IMR-90 (cell line): ENCODE measurements at regions not wholly inside any gene's neighbourhood (a gene's known extent, or its start where the extent isn't known, plus 50 kb on each side); places are given as distances from the start of the nearest gene placed in this dataset.

Experiments
- ATAC-seq: fragments of 200-7000 bp; cut with Tn5 transposase; 2 replicates; pipeline ENCODE4 v1.9.1; 2020; ENCODE audit warnings: low read depth, mild to moderate bottlenecking, moderate library complexity
- BruUV-seq: library from RNA; stranded (reverse); fragments of 400-500 nt; replicated peaks from 2 replicates; lab custom pipeline; 2021; lab: Mats Ljungman, UMichigan
- CTCF ChIA-PET: fragments of 300-600 bp; formaldehyde crosslinking; extraction: SDS; loops from one replicate; lab custom pipeline; 2021; ENCODE audit warnings: antibody characterized with exemption; lab: Yijun Ruan, JAX
- POLR2A ChIA-PET: fragments of 300-600 bp; sonication (Branson Sonifier 250); formaldehyde crosslinking; loops from one replicate; lab custom pipeline; 2022; ENCODE audit warnings: antibody characterized with exemption; ENCODE audit not compliant: unreplicated experiment; lab: Charles Lee
- DNase-seq: peaks from one replicate; pipeline ENCODE4 v3.0.0; 2013
- H2AFZ ChIP-seq: replicated peaks from 2 replicates; pipeline ENCODE3; 2013; ENCODE audit warnings: low read length, mild to moderate bottlenecking; ENCODE audit not compliant: poor library complexity
- H2AK5ac ChIP-seq: 2 replicates; pipeline ENCODE4 v1.6.1; 2013; ENCODE audit warnings: low read depth, low read length, inconsistent platforms
- H2AK9ac ChIP-seq: replicated peaks from 2 replicates; pipeline ENCODE3; 2013; ENCODE audit warnings: mild to moderate bottlenecking, low read depth, low read length, moderate library complexity; ENCODE audit not compliant: poor library complexity
- H2BK120ac ChIP-seq: 2 replicates; pipeline ENCODE4 v1.6.1; 2013; ENCODE audit warnings: low read depth, low read length, inconsistent platforms
- H2BK15ac ChIP-seq: 3 replicates; pipeline ENCODE4 v1.6.1; 2013; ENCODE audit warnings: low read depth, low read length, inconsistent platforms
- H2BK20ac ChIP-seq: 2 replicates; pipeline ENCODE4 v1.6.1; 2013; ENCODE audit warnings: low read depth, mild to moderate bottlenecking, inconsistent platforms, low read length, moderate library complexity
- H2BK5ac ChIP-seq: 2 replicates; pipeline ENCODE4 v1.6.1; 2013; ENCODE audit warnings: mild to moderate bottlenecking, low read depth, low read length, inconsistent platforms; ENCODE audit not compliant: poor library complexity, severe bottlenecking
- H3K14ac ChIP-seq: replicated peaks from 2 replicates; pipeline ENCODE4 v1.6.1; 2013; ENCODE audit warnings: low read depth, low read length, inconsistent platforms
- H3K18ac ChIP-seq: 2 replicates; pipeline ENCODE4 v1.6.1; 2013; ENCODE audit warnings: low read depth, low read length, control low read depth
- H3K23ac ChIP-seq: 2 replicates; pipeline ENCODE4 v1.6.1; 2013; ENCODE audit warnings: low read depth, low read length, inconsistent platforms
- H3K27ac ChIP-seq: 2 replicates; pipeline ENCODE4 v1.5.1; 2013; ENCODE audit warnings: mild to moderate bottlenecking, control low read depth, low read length; ENCODE audit not compliant: insufficient read depth
- H3K27me3 ChIP-seq: 2 replicates; pipeline ENCODE4 v1.6.1; 2013; ENCODE audit warnings: low read length; ENCODE audit not compliant: control insufficient read depth, insufficient read depth
- H3K36me3 ChIP-seq: 2 replicates; pipeline ENCODE4 v1.6.1; 2013; ENCODE audit warnings: low read length, mixed read lengths; ENCODE audit not compliant: control insufficient read depth, insufficient read depth
- H3K4ac ChIP-seq: 2 replicates; pipeline ENCODE4 v1.6.1; 2013; ENCODE audit warnings: low read depth, low read length, inconsistent platforms
- H3K4me1 ChIP-seq: 2 replicates; pipeline ENCODE4 v1.6.1; 2013; ENCODE audit warnings: low read length, mixed read lengths; ENCODE audit not compliant: control insufficient read depth, insufficient read depth
- H3K4me2 ChIP-seq: 2 replicates; pipeline ENCODE4 v1.6.1; 2013; ENCODE audit warnings: low read depth, mild to moderate bottlenecking, control low read depth, low read length, moderate library complexity
- H3K4me3 ChIP-seq: 2 replicates; pipeline ENCODE4 v1.5.1; 2013; ENCODE audit warnings: low read depth, mild to moderate bottlenecking, control low read depth, low read length, moderate library complexity; ENCODE audit not compliant: insufficient read depth
- H3K56ac ChIP-seq: 2 replicates; pipeline ENCODE4 v1.6.1; 2013; ENCODE audit warnings: low read length, inconsistent platforms; ENCODE audit not compliant: insufficient read depth; ENCODE audit errors: extremely low read depth
- H3K79me1 ChIP-seq, 2 experiments: 2 replicates each; pipeline ENCODE4 v1.6.1; 2013; ENCODE audit warnings: low read length in 2 of 2, inconsistent platforms in 1 of 2, low read depth in 1 of 2
- H3K9ac ChIP-seq: 2 replicates; pipeline ENCODE4 v1.6.1; 2013; ENCODE audit warnings: low read depth, low read length, control low read depth
- H3K9me1 ChIP-seq: 2 replicates; pipeline ENCODE4 v1.6.1; 2013; ENCODE audit warnings: low read length, inconsistent platforms; ENCODE audit not compliant: insufficient read depth
- H3K9me3 ChIP-seq: 2 replicates; pipeline ENCODE4 v1.6.1; 2013; ENCODE audit warnings: low read length; ENCODE audit not compliant: control insufficient read depth, insufficient read depth
- H4K20me1 ChIP-seq: 2 replicates; pipeline ENCODE4 v1.6.1; 2013; ENCODE audit warnings: low read length, inconsistent platforms; ENCODE audit not compliant: insufficient read depth
- H4K5ac ChIP-seq: 2 replicates; pipeline ENCODE4 v1.6.1; 2013; ENCODE audit warnings: mild to moderate bottlenecking, low read depth, low read length, control low read depth
- H4K8ac ChIP-seq, 2 experiments: 2 replicates each; pipeline ENCODE4 v1.6.1; 2013; ENCODE audit warnings: low read depth in 2 of 2, low read length in 2 of 2, control low read depth in 1 of 2, inconsistent platforms in 1 of 2
- H4K91ac ChIP-seq: 2 replicates; pipeline ENCODE4 v1.6.1; 2013; ENCODE audit warnings: low read depth, low read length, inconsistent platforms; ENCODE audit not compliant: insufficient read depth
- WGBS, 2 experiments: methylation state at CpG; one replicate each; pipeline versions ENCODE4 v1.1.5 to v1.1.7; 2013; ENCODE audit warnings: missing lambda C conversion rate in 2 of 2; ENCODE audit not compliant: insufficient read length in 1 of 2; ENCODE audit errors: extremely low coverage in 2 of 2; 5-methylcytosine and 5-hydroxymethylcytosine counted together
- dilution Hi-C: fragments of 300-500 bp; cut with HindIII; formaldehyde crosslinking; loops from one replicate; pipeline ENCODE4 v1.14.3; 2018; ENCODE audit warnings: low sequenced_read_pairs; ENCODE audit not compliant: unreplicated experiment
- in situ Hi-C: fragments of 300-500 bp; cut with MboI; formaldehyde crosslinking; loops from 3 replicates; pipeline ENCODE4 v1.14.3; 2019; ENCODE audit warnings: low sequenced_read_pairs, inconsistent platforms, mixed read lengths
- intact Hi-C: fragments of 100-400 bp; cut with micrococcal nuclease; formaldehyde crosslinking; loops from 2 replicates; pipeline ENCODE4 v1.10.0; 2022
- TF ChIP-seq, protein P1 (sequence below): fragments of 150-350 bp; IDR thresholded peaks from 2 replicates; pipeline ENCODE4 v1.6.1; 2017; ENCODE audit warnings: mild to moderate bottlenecking, antibody characterized with exemption, low read length, low read depth

DNA sequence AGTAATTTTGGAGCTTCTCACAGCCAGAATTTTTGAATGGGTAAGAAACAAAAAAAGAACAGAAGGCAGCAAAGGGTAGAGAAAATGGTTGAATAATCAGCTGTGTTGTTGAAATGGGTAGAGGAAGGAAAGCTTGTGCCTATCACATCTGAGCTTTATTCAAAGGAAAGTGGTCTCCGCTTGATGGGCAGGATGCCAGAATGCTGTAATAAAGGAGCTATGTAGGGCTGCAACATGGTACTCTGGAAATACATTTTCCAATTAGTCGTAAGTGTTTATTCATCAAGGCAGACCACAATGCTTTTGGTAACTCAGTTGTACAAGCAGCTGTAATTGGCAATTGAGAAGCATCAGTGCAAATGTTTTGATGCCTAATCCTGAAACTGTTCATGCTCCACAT lies 196.9 kb downstream of the ICOS start:
- dilution Hi-C loops (no loop called here), intact Hi-C loops (no loop called here), in situ Hi-C loops (no loop called here)
- Histone ChIP-seq H4K20me1 (no peaks in the 10 kb centered on the region), H3K14ac (no peak overlapping the region), H2BK120ac (no peak overlapping the region), H3K4me3 (no peak overlapping the region), H3K56ac (no peak overlapping the region), H3K79me1 (no peaks in the 10 kb centered on the region), H3K36me3 (no peaks in the 10 kb centered on the region), H4K5ac (no peak overlapping the region), H2BK5ac (no peak overlapping the region), H4K8ac (no peak overlapping the region), H3K18ac (no peak overlapping the region), H2AFZ (no peak overlapping the region), H2AK5ac (no peak overlapping the region), H3K4me1 (no peaks in the 10 kb centered on the region), H4K91ac (no peak overlapping the region), H3K9me3 (no peaks in the 10 kb centered on the region), H3K4ac (no peak overlapping the region), H2BK15ac (no peak overlapping the region), H2BK20ac (no peak overlapping the region), H3K9me1 (no peaks in the 10 kb centered on the region), H2AK9ac (no peak overlapping the region), H3K27me3 (peaks cover 9% of the 10 kb centered on the region), H3K4me2 (no peak overlapping the region), H3K9ac (no peak overlapping the region), H3K23ac (no peak overlapping the region), H3K27ac (no peak overlapping the region)
- DNase-seq, result no peak
- TF ChIP-seq, protein P1, sequence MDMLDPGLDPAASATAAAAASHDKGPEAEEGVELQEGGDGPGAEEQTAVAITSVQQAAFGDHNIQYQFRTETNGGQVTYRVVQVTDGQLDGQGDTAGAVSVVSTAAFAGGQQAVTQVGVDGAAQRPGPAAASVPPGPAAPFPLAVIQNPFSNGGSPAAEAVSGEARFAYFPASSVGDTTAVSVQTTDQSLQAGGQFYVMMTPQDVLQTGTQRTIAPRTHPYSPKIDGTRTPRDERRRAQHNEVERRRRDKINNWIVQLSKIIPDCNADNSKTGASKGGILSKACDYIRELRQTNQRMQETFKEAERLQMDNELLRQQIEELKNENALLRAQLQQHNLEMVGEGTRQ, result no peak
- no peak for ATAC-seq
- ChIA-PET CTCF (no interaction called here), POLR2A (no interaction called here)
- WGBS, 2 experiments, result no CpG with 5 or more reads among the region's 2 CpGs
- no TSS peak for BruUV-seq
